Skeletal muscle cell (primary cell): ENCODE measurements at regions not wholly inside any gene's neighbourhood (a gene's known extent, or its start where the extent isn't known, plus 50 kb on each side); places are given as distances from the start of the nearest gene placed in this dataset.

Experiments
- DNase-seq: peaks from one replicate; pipeline ENCODE4 v3.0.0-alpha.2; 2010; ENCODE audit warnings: low read depth
- H3K4me3 ChIP-seq: 2 replicates; pipeline ENCODE4 v1.5.1; 2011; ENCODE audit warnings: low read depth, mild to moderate bottlenecking, control low read depth, low read length, moderate library complexity

GRCh38 chr6:105786449-105786848 is 299.7 kb upstream of the PRDM1 start:
- no peak for DNase-seq
- no peak overlapping the region for H3K4me3 ChIP-seq

GRCh38 chr6:105785066-105785811 is 300.9 kb upstream of the PRDM1 start:
- H3K4me3 ChIP-seq: no peak overlapping the region
- DNase-seq: no peak

- H3K4me3 ChIP-seq: no peak overlapping the region
Measured at GRCh38 chr6:105784179-105784578, 302.0 kb upstream of the PRDM1 start.

GRCh38 chr6:105783333-105783935 is 302.7 kb upstream of the PRDM1 start:
- H3K4me3 ChIP-seq: no peak overlapping the region
- no peak for DNase-seq

More at GRCh38 chr6:105784179-105784578, 302.0 kb upstream of the PRDM1 start:
- no peak for DNase-seq

- no peak overlapping the region for H3K4me3 ChIP-seq
- no peak for DNase-seq
Measured at GRCh38 chr6:105781915-105782314, 304.2 kb upstream of the PRDM1 start.

- no peak for DNase-seq
- H3K4me3 ChIP-seq: no peak overlapping the region
Measured at GRCh38 chr6:105781248-105781647, 304.9 kb upstream of the PRDM1 start.

GRCh38 chr6:105780146-105780860 is 305.8 kb upstream of the PRDM1 start:
- no peak for DNase-seq
- H3K4me3 ChIP-seq: no peak overlapping the region

- no peak for DNase-seq
- H3K4me3 ChIP-seq: no peak overlapping the region
Measured at GRCh38 chr6:105779110-105779509, 307.0 kb upstream of the PRDM1 start.

GRCh38 chr6:105775095-105775494 is 311.0 kb upstream of the PRDM1 start:
- H3K4me3 ChIP-seq: no peak overlapping the region
- DNase-seq: no peak

- DNase-seq: no peak
- no peak overlapping the region for H3K4me3 ChIP-seq
Measured at GRCh38 chr6:105774247-105774646, 311.9 kb upstream of the PRDM1 start.

GRCh38 chr6:105771313-105771970 is 314.7 kb upstream of the PRDM1 start:
- DNase-seq: no peak
- no peak overlapping the region for H3K4me3 ChIP-seq

GRCh38 chr6:105769987-105770386 is 316.1 kb upstream of the PRDM1 start:
- no peak for DNase-seq
- H3K4me3 ChIP-seq: no peak overlapping the region

- no peak for DNase-seq
Measured at GRCh38 chr6:105769197-105769596, 316.9 kb upstream of the PRDM1 start.

GRCh38 chr6:105767541-105767940 is 318.6 kb upstream of the PRDM1 start:
- DNase-seq: no peak
- no peak overlapping the region for H3K4me3 ChIP-seq

More at GRCh38 chr6:105769197-105769596, 316.9 kb upstream of the PRDM1 start:
- no peak overlapping the region for H3K4me3 ChIP-seq

- H3K4me3 ChIP-seq: no peak overlapping the region
- no peak for DNase-seq
Measured at GRCh38 chr6:105765239-105765638, 320.9 kb upstream of the PRDM1 start.

- DNase-seq: no peak
- H3K4me3 ChIP-seq: no peak overlapping the region
Measured at GRCh38 chr6:105764315-105764714, 321.8 kb upstream of the PRDM1 start.

GRCh38 chr6:105763866-105764265 is 322.3 kb upstream of the PRDM1 start:
- H3K4me3 ChIP-seq: no peak overlapping the region
- no peak for DNase-seq

GRCh38 chr6:105760746-105761145 is 325.4 kb upstream of the PRDM1 start:
- no peak overlapping the region for H3K4me3 ChIP-seq
- DNase-seq: no peak

- H3K4me3 ChIP-seq: no peak overlapping the region
- DNase-seq: peak; percentile 85
Measured at GRCh38 chr6:105759946-105760345, 326.2 kb upstream of the PRDM1 start.

- H3K4me3 ChIP-seq: no peak overlapping the region
- DNase-seq: no peak
Measured at GRCh38 chr6:105759015-105759414, 327.1 kb upstream of the PRDM1 start.
